Lower leg skin (tissue), 4 donors: ENCODE measurements at regions not wholly inside any gene's neighbourhood (a gene's known extent, or its start where the extent isn't known, plus 50 kb on each side); places are given as distances from the start of the nearest gene placed in this dataset.

Source experiments
- DNase-seq, 2 donors: peaks; one replicate each; pipeline ENCODE4 v3.0.0-alpha.2; 2019; ENCODE audit warnings: low spot score in 2 of 2
- H3K4me3 ChIP-seq: fragments of 200-600 bp; sonication (generic); 2 replicates; pipeline ENCODE4 v1.5.1; 2017; ENCODE audit warnings: mild to moderate bottlenecking, low read depth; ENCODE audit not compliant: poor library complexity, severe bottlenecking
- CTCF ChIP-seq, 3 donors: fragments of 450-650 bp; IDR thresholded peaks; one replicate each; pipeline ENCODE4 v1.5.1; 2016; ENCODE audit warnings: antibody characterized with exemption in 3 of 3, mild to moderate bottlenecking in 3 of 3, moderate library complexity in 2 of 3
- POLR2A ChIP-seq, 2 donors: fragments of 450-650 bp; IDR thresholded peaks; one replicate each; pipeline ENCODE4 v1.6.1; 2016 to 2017; ENCODE audit warnings: antibody characterized with exemption in 2 of 2, mild to moderate bottlenecking in 1 of 2, moderate library complexity in 1 of 2
- WGBS, 2 donors: methylation state at CpG; one replicate each; pipeline ENCODE4 v1.1.5; 2018; 5-methylcytosine and 5-hydroxymethylcytosine counted together
- intact Hi-C: fragments of 100-400 bp; cut with DNase I; formaldehyde crosslinking; loops from one replicate; pipeline ENCODE4 v1.15.0; 2023; ENCODE audit warnings: low total_unique reads

- intact Hi-C loops: no loop called here
- DNase-seq: no peak
- 68 to 72% methylated on average over 1 of the region's 1 CpG for WGBS, 2 donors
- TF ChIP-seq CTCF (IDR thresholded peaks at IDR 0.05) (no peak), POLR2A (IDR thresholded peaks at IDR 0.05) (no peak)
- H3K4me3 ChIP-seq: no peak overlapping the region
Observed at GRCh38 chr21:27418346-27418745, 451.5 kb upstream of the ADAMTS5 start.

- 67 to 77% methylated on average over 3 of the region's 3 CpGs for WGBS, 2 donors
- TF ChIP-seq CTCF (IDR thresholded peaks at IDR 0.05) (no peak), POLR2A (IDR thresholded peaks at IDR 0.05) (no peak)
- intact Hi-C loops: no loop called here
- DNase-seq: no peak
- no peak overlapping the region for H3K4me3 ChIP-seq
Observed at GRCh38 chr21:27412530-27412929, 445.6 kb upstream of the ADAMTS5 start.

- WGBS, 2 donors: 71 to 77% methylated on average over 2 of the region's 2 CpGs
- TF ChIP-seq POLR2A (IDR thresholded peaks at IDR 0.05) (no peak), CTCF (IDR thresholded peaks at IDR 0.05) (no peak)
- intact Hi-C loops: no loop called here
- no peak overlapping the region for H3K4me3 ChIP-seq
- DNase-seq: no peak
Observed at GRCh38 chr21:27408826-27409225, 441.9 kb upstream of the ADAMTS5 start.

- intact Hi-C loops: no loop called here
- H3K4me3 ChIP-seq: no peak overlapping the region
- TF ChIP-seq CTCF (IDR thresholded peaks at IDR 0.05): no peak
- no peak for TF ChIP-seq POLR2A (IDR thresholded peaks at IDR 0.05)
- WGBS, 2 donors: 37 to 43% methylated on average over 5 of the region's 5 CpGs
- DNase-seq: no peak
Observed at GRCh38 chr21:27407271-27407670, 440.4 kb upstream of the ADAMTS5 start.

- intact Hi-C loops: no loop called here
- DNase-seq: no peak
- TF ChIP-seq POLR2A (IDR thresholded peaks at IDR 0.05): no peak
- no peak for TF ChIP-seq CTCF (IDR thresholded peaks at IDR 0.05)
- H3K4me3 ChIP-seq: no peak overlapping the region
- WGBS, 2 donors: 41 to 44% methylated on average over 3 of the region's 3 CpGs
Observed at GRCh38 chr21:27406300-27407009, 439.6 kb upstream of the ADAMTS5 start.

- no peak for TF ChIP-seq POLR2A (IDR thresholded peaks at IDR 0.05)
- TF ChIP-seq CTCF (IDR thresholded peaks at IDR 0.05): no peak
- DNase-seq: no peak
- no peak overlapping the region for H3K4me3 ChIP-seq
- intact Hi-C loops: no loop called here
- WGBS, 2 donors: 81 to 88% methylated on average over 3 of the region's 3 CpGs
Observed at GRCh38 chr21:27403011-27403410, 436.1 kb upstream of the ADAMTS5 start.
